Activated CD4-positive, alpha-beta T cell treated with anti-CD3 and anti-CD28 coated beads for 36 hours (primary cell): ENCODE measurements at regions not wholly inside any gene's neighbourhood (a gene's known extent, or its start where the extent isn't known, plus 50 kb on each side); places are given as distances from the start of the nearest gene placed in this dataset.

Experiments
- ATAC-seq: fragments of 200-7000 bp; cut with Tn5 transposase; one replicate; pipeline ENCODE4 v1.10.0; 2021; ENCODE audit warnings: mild to moderate bottlenecking, moderate library complexity
- CTCF ChIA-PET: fragments of 350-600 bp; sonication (Branson Sonifier 250); formaldehyde crosslinking; loops from one replicate; lab custom pipeline; 2021; ENCODE audit warnings: antibody characterized with exemption; lab: Charles Lee
- POLR2A ChIA-PET: fragments of 350-600 bp; sonication (Branson Sonifier 250); formaldehyde crosslinking; loops from one replicate; lab custom pipeline; 2021; ENCODE audit warnings: antibody characterized with exemption, inconsistent platforms; lab: Charles Lee
- DNase-seq: peaks from one replicate; pipeline ENCODE4 v3.0.0-alpha.2; 2020
- H3K27ac Mint-ChIP-seq: one replicate; pipeline ENCODE4 v1.8.0; 2021; ENCODE audit warnings: mixed read lengths
- H3K27me3 Mint-ChIP-seq: one replicate; pipeline ENCODE4 v1.8.0; 2021; ENCODE audit warnings: mixed read lengths
- H3K36me3 Mint-ChIP-seq: one replicate; pipeline ENCODE4 v1.8.0; 2021; ENCODE audit warnings: low read depth, mixed read lengths
- H3K4me1 Mint-ChIP-seq: one replicate; pipeline ENCODE4 v1.8.0; 2021; ENCODE audit warnings: mixed read lengths
- H3K4me3 Mint-ChIP-seq: one replicate; pipeline ENCODE4 v1.8.0; 2021; ENCODE audit warnings: mild to moderate bottlenecking, moderate library complexity, mixed read lengths
- H3K9me3 Mint-ChIP-seq: one replicate; pipeline ENCODE4 v1.8.0; 2021; ENCODE audit warnings: low read depth, mixed read lengths
- intact Hi-C, 2 experiments: fragments of 100-400 bp; cut with DNase I in 1 of 2; cut with micrococcal nuclease in 1 of 2; formaldehyde crosslinking; loops; one replicate each; pipeline versions ENCODE4 v1.14.2 to v1.15.1; 2022 to 2024; cut with DNase I, micrococcal nuclease

GRCh38 chr1:55427606-55428005, 212.4 kb upstream of the USP24 start:
- H3K4me1 Mint-ChIP-seq = no peaks in the 10 kb centered on the region
- ChIA-PET CTCF (no interaction called here), POLR2A (no interaction called here)
- intact Hi-C loops = no loop called here
- ATAC-seq = no peak
- no peaks in the 10 kb centered on the region for H3K36me3 Mint-ChIP-seq
- no peak overlapping the region for H3K27ac Mint-ChIP-seq
- H3K4me3 Mint-ChIP-seq = no peak overlapping the region
- no peaks in the 10 kb centered on the region for H3K9me3 Mint-ChIP-seq
- peaks cover 19% of the 10 kb centered on the region for H3K27me3 Mint-ChIP-seq
- no peak for DNase-seq

DNA sequence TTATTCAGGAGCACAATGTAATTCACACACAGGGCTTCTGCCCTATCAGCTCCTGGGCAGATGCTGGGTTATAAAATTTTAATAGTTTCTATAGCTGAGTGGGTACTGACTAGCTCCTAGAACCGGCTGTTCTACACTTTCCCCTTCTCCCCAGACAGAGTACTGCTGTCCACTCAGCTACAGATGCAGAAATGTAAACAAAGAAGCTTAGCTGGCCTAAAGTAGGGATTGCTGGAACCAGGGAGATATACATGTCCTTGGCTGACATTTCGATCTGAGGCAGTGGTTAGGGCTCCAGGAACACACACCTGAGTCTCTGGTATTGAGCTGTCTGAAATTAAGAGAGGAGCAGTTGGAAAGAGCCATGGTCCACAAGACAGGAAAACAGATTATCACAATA, 211.5 kb upstream of the USP24 start:
- Mint-ChIP-seq H3K27me3 (peaks cover 19% of the 10 kb centered on the region), H3K36me3 (no peaks in the 10 kb centered on the region), H3K4me1 (no peaks in the 10 kb centered on the region), H3K9me3 (no peaks in the 10 kb centered on the region), H3K4me3 (no peak overlapping the region), H3K27ac (no peak overlapping the region)
- ChIA-PET POLR2A (no interaction called here), CTCF (interaction anchor here (0.7 to 1.0 kb wide), 2 partner anchors 52 to 1018 kb away, joined by 3 to 4 read pairs; no protein-coding TSS in a partner anchor)
- no peak for DNase-seq
- no peak for ATAC-seq
- intact Hi-C loops = no loop called here

GRCh38 chr1:55426156-55426555, 211.0 kb upstream of the USP24 start:
- intact Hi-C loops = no loop called here
- Mint-ChIP-seq H3K27ac (no peak overlapping the region), H3K36me3 (no peaks in the 10 kb centered on the region), H3K27me3 (peaks cover 16% of the 10 kb centered on the region), H3K4me3 (no peak overlapping the region), H3K9me3 (no peaks in the 10 kb centered on the region), H3K4me1 (no peaks in the 10 kb centered on the region)
- CTCF ChIA-PET = interaction anchor here (0.6 to 1.0 kb wide), 2 partner anchors 52 to 399 kb away, joined by 3 to 4 read pairs; no protein-coding TSS in a partner anchor
- POLR2A ChIA-PET = no interaction called here
- no peak for ATAC-seq
- DNase-seq = no peak

GRCh38 chr1:55425310-55425930, 210.3 kb upstream of the USP24 start:
- ChIA-PET CTCF (interaction anchor here (0.6 kb wide), 1 partner anchor 400 kb away, joined by 3 read pairs; no protein-coding TSS in a partner anchor), POLR2A (no interaction called here)
- Mint-ChIP-seq H3K9me3 (no peaks in the 10 kb centered on the region), H3K36me3 (no peaks in the 10 kb centered on the region), H3K4me3 (no peak overlapping the region), H3K4me1 (no peaks in the 10 kb centered on the region), H3K27me3 (peaks cover 16% of the 10 kb centered on the region), H3K27ac (no peak overlapping the region)
- DNase-seq (no peak), ATAC-seq (no peak)
- intact Hi-C loops = no loop called here

GRCh38 chr1:55423376-55423775, 208.2 kb upstream of the USP24 start:
- Mint-ChIP-seq H3K4me3 (no peak overlapping the region), H3K36me3 (no peaks in the 10 kb centered on the region), H3K27ac (no peak overlapping the region), H3K9me3 (no peaks in the 10 kb centered on the region), H3K27me3 (peaks cover 18% of the 10 kb centered on the region), H3K4me1 (no peaks in the 10 kb centered on the region)
- ChIA-PET POLR2A (no interaction called here), CTCF (no interaction called here)
- intact Hi-C loops = no loop called here
- DNase-seq (no peak), ATAC-seq (no peak)

DNA sequence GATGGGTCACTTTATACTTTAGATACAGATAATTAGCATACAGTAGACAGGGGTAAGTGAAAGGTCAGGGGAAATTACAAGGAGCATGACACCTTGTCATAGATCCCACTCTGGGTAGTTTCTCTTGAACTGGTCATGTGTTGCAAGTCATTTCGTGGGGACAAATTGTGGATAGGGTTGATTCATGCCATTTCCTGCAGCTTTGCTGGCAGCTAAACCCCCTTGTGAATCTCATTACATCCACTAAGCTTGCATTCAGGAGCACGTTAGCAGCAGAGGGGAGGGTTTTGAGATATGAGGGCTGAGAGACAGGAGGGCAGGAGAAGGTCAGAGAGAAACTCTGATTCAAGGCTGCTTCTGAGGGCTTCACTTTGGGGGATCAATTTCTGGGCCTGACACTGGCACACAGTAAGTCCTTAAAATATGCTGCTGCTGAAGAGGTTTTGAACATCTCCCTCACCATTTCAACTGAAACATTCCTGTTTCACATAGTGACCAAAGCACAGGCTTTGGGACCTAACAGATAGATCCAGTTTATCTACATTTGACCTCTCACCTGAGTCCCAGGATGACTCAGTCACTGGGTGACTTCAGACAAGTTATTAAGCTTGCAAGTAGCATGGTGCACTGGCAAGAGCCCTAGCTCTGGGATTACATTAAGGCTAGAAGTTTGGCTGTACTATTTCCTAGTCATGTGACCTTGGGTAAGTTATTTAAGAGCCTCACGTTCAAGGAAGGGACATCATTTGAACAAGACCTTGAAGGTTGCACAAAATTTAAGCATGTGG, 206.0 kb upstream of the USP24 start:
- ATAC-seq (no peak), DNase-seq (no peak)
- ChIA-PET POLR2A (no interaction called here), CTCF (no interaction called here)
- Mint-ChIP-seq H3K27ac (no peak overlapping the region), H3K27me3 (peaks cover 14% of the 10 kb centered on the region), H3K9me3 (no peaks in the 10 kb centered on the region), H3K4me1 (no peaks in the 10 kb centered on the region), H3K4me3 (no peak overlapping the region), H3K36me3 (no peaks in the 10 kb centered on the region)
- intact Hi-C loops = no loop called here

DNA sequence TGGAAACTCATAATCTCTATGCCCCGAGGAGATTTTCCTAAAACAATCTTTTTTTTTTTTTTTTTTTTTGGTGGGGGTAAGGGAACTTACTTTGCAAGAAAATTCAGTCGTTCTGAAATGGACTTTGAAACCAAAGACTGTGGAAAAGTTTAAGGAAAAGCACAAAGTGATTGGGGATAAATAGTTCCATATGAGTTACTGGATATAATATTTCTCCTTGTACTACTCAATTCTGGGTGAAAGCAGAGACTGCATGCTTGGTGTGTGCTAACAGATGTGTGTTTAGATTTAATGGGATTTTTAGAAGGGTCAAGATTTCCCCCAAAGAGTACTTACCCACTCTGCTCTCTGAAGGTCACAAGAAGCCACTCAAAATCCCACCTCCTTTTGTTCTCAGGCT, 204.9 kb upstream of the USP24 start:
- H3K27me3 Mint-ChIP-seq = peaks cover 13% of the 10 kb centered on the region
- no peaks in the 10 kb centered on the region for H3K9me3 Mint-ChIP-seq
- H3K27ac Mint-ChIP-seq = no peak overlapping the region
- CTCF ChIA-PET = no interaction called here
- no peak for DNase-seq
- no peaks in the 10 kb centered on the region for H3K4me1 Mint-ChIP-seq
- intact Hi-C loops = no loop called here
- no peak overlapping the region for H3K4me3 Mint-ChIP-seq
- ATAC-seq = no peak
- POLR2A ChIA-PET = no interaction called here
- H3K36me3 Mint-ChIP-seq = no peaks in the 10 kb centered on the region

DNA sequence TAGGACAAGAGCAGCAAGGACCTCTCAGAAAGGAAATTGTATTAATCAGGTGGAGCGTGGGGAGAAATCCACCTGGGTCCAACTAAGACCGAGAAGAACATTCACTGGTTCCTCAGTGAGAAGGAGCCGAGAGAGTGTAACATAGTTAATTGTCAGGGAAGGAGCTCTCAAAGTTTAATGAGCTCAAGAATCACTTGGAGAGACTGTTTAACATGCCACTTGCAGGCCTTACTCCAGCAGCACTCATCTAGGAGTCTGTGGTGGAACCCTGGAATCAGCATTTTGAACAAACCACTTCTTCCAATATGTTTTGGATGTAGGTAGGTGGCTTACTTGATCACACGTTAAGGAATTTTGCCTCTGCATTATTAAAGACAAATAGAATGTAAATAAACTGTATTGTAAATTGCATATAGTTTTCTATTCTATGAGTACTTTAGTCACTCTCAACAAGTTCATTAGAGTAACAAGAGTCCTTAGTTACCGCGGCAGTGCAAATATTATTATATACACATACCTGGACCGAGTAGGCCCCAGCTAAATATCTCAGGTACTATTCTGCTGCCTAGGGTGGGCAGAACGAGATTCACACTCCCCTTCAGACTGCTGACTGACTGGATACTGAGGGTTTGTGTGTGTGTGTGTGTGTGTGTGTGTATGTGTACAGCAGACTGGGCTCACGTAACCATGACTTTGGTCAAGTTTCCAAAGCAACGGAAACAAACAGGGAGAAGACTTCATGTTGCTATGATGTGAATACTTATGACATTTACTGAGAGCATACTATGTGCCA, 203.2 kb upstream of the USP24 start:
- intact Hi-C loops = no loop called here
- DNase-seq = no peak
- ChIA-PET CTCF (no interaction called here), POLR2A (no interaction called here)
- Mint-ChIP-seq H3K27me3 (peaks cover 10% of the 10 kb centered on the region), H3K36me3 (no peaks in the 10 kb centered on the region), H3K4me1 (no peaks in the 10 kb centered on the region), H3K27ac (no peak overlapping the region), H3K4me3 (no peak overlapping the region), H3K9me3 (no peaks in the 10 kb centered on the region)
- no peak for ATAC-seq

- ATAC-seq (no peak), DNase-seq (no peak)
- intact Hi-C loops = no loop called here
- Mint-ChIP-seq H3K4me1 (no peaks in the 10 kb centered on the region), H3K27me3 (peaks cover 14% of the 10 kb centered on the region), H3K27ac (no peak overlapping the region), H3K4me3 (no peak overlapping the region), H3K36me3 (no peaks in the 10 kb centered on the region), H3K9me3 (peaks cover 3% of the 10 kb centered on the region)
- ChIA-PET POLR2A (no interaction called here), CTCF (no interaction called here)
These were observed 201.1 kb upstream of the USP24 start for GRCh38 chr1:55416164-55416842.

DNA sequence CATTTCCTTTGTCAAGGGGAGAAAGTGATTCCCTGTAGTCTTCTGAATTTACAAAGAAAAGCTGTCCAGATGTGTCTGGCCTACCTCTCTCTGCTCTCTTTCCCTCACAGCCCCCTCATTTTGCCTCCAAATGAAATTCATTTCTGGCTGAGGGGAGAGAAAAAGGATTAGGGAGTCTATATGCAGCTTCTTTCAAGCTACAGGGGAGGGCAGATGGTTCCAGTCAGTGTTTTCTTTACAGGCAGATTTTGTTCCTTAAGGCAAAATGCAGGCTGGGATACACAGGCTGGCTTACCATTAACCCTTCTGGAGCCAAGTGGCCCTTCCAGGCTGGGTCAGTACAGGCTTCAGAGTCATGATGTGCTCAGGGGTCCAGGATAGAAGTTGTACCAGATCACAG, 198.1 kb upstream of the USP24 start:
- H3K27ac Mint-ChIP-seq = no peak overlapping the region
- CTCF ChIA-PET = no interaction called here
- POLR2A ChIA-PET = no interaction called here
- H3K36me3 Mint-ChIP-seq = no peaks in the 10 kb centered on the region
- H3K27me3 Mint-ChIP-seq = peaks cover 14% of the 10 kb centered on the region
- H3K4me3 Mint-ChIP-seq = no peak overlapping the region
- no peak for DNase-seq
- H3K4me1 Mint-ChIP-seq = no peaks in the 10 kb centered on the region
- intact Hi-C loops = no loop called here
- no peak for ATAC-seq
- H3K9me3 Mint-ChIP-seq = peaks cover 6% of the 10 kb centered on the region

DNA sequence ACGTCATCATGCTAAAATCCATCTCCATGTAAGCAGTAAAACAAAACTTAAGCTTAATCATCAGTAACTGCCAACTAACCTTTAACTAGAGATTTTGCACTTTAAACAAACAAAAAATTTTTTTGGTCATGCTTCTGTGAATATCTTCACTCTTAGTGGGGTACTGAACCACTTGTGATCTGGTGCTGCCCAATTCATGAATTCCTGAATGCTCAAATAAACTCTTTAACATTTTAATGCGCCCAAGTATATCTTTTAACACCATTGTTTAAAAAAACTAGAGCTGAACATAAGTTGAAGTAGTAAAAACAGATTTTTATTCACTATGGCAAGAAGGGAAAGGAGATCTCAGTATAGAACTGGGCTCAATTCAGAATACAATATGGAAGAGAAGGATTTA, 196.9 kb upstream of the USP24 start:
- POLR2A ChIA-PET = no interaction called here
- CTCF ChIA-PET = no interaction called here

More for the DNA sequence above, 196.9 kb upstream of the USP24 start:
- Mint-ChIP-seq H3K27ac (no peak overlapping the region), H3K4me3 (no peak overlapping the region), H3K36me3 (no peaks in the 10 kb centered on the region), H3K4me1 (no peaks in the 10 kb centered on the region), H3K9me3 (peaks cover 6% of the 10 kb centered on the region), H3K27me3 (peaks cover 14% of the 10 kb centered on the region)
- intact Hi-C loops = no loop called here
- ATAC-seq (no peak), DNase-seq (no peak)
